Large intestine (tissue), 3 donors: ENCODE measurements at regions not wholly inside any gene's neighbourhood (a gene's known extent, or its start where the extent isn't known, plus 50 kb on each side); places are given as distances from the start of the nearest gene placed in this dataset.

Source experiments
- DNase-seq, 2 donors: peaks; one replicate each; pipeline versions ENCODE4 v3.0.0 to v3.0.0-alpha.2; 2013
- H3K27ac ChIP-seq: one replicate; pipeline ENCODE4 v1.5.1; 2013; ENCODE audit warnings: low read length
- H3K27me3 ChIP-seq: 2 replicates; pipeline ENCODE4 v1.6.1; 2013; ENCODE audit warnings: low read length; ENCODE audit not compliant: control insufficient read depth, insufficient read depth
- H3K36me3 ChIP-seq: 2 replicates; pipeline ENCODE4 v1.6.1; 2013; ENCODE audit warnings: low read length; ENCODE audit not compliant: control insufficient read depth, insufficient read depth
- H3K4me1 ChIP-seq: one replicate; pipeline ENCODE4 v1.6.1; 2013; ENCODE audit warnings: low read length; ENCODE audit not compliant: control insufficient read depth, insufficient read depth
- H3K4me3 ChIP-seq: one replicate; pipeline ENCODE4 v1.5.1; 2013; ENCODE audit warnings: low read length
- H3K9me3 ChIP-seq: one replicate; pipeline ENCODE4 v1.6.1; 2013; ENCODE audit warnings: mild to moderate bottlenecking, low read depth, low read length, moderate library complexity; ENCODE audit not compliant: control insufficient read depth
- WGBS: methylation state at CpG from one replicate; pipeline ENCODE4 v1.1.5; 2013; ENCODE audit warnings: low lambda C conversion rate; ENCODE audit not compliant: insufficient coverage; 5-methylcytosine and 5-hydroxymethylcytosine counted together

- DNase-seq, result no peak
- Histone ChIP-seq H3K27me3 (no peaks in the 10 kb centered on the region), H3K27ac (no peak overlapping the region), H3K4me3 (no peak overlapping the region), H3K4me1 (no peaks in the 10 kb centered on the region), H3K36me3 (no peaks in the 10 kb centered on the region), H3K9me3 (no peaks in the 10 kb centered on the region)
- no CpG with 5 or more reads among the region's 1 CpG for WGBS
Measured at GRCh38 chr12:91912178-91912577, 233.5 kb downstream of the BTG1 start.

DNA sequence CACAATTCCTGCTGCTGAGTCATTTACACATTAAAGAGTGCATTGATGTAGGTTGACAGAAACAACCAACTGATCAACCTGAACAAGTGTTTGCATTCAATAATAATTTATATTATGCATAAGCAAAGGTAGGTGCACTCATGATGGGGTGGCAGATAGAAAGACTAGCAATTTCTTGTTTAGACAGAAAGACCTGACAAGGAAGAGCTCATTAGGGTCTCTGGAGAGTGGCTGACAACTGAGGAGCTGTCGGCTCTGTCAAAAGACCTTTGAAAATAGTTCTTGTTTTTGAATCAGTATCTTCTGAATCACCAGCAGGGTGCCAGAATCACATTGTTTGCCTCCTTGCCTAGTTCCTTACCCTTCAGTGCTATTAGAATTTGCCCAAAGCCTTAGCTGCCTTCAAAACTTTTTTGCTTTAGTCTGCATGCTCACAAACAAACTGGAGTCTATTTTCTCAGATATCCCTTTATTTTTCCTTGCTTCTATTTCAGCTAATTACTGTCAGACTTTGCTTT, 234.7 kb downstream of the BTG1 start:
- no peaks in the 10 kb centered on the region for H3K36me3 ChIP-seq
- no peaks in the 10 kb centered on the region for H3K9me3 ChIP-seq
- H3K27ac ChIP-seq, result no peak overlapping the region
- WGBS, result no CpG with 5 or more reads among the region's 1 CpG
- DNase-seq, result no peak
- H3K4me3 ChIP-seq, result no peak overlapping the region
- no peaks in the 10 kb centered on the region for H3K4me1 ChIP-seq
- no peaks in the 10 kb centered on the region for H3K27me3 ChIP-seq

DNA sequence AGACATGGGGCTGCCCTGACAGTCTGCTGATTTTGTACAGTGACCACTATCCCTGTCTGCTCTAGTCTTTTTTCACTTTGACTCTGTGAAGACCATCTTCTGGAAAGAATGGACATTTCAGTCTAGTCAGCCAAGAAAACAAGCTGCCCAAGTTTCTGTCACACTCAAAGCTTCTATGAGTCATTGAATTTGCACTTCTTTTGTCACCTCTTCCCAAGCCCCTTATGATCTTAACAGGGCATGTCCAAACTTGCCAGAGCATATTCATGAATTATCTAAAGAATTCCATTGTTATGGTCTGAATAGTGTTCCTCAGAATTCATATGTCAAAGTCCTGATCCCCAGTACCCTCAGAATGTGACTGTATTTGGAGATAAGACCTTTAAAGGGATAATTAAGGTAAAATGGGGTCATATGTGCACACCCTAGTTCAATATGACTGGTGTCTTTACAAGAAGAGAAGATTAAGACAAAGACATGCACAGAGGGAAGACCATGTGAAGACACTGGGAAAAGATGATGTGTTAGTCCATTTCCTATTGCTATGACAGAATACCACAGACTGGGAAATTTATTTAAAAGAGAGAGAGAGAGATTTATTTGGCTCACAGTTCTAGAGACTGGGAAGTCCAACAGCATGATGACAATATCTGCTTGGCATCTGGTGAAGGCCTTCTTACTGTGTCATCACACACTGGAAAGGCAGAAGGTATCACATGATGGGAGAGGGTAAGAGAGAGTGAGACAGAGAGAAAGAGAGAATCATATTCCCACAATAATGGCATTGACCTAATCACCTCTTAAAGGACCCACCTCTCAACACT, 242.6 kb downstream of the BTG1 start:
- no peaks in the 10 kb centered on the region for H3K36me3 ChIP-seq
- H3K4me1 ChIP-seq, result peaks cover 15% of the 10 kb centered on the region
- peaks cover 8% of the 10 kb centered on the region for H3K9me3 ChIP-seq
- H3K27ac ChIP-seq, result no peak overlapping the region
- no peaks in the 10 kb centered on the region for H3K27me3 ChIP-seq
- H3K4me3 ChIP-seq, result no peak overlapping the region
- no peak for DNase-seq

DNA sequence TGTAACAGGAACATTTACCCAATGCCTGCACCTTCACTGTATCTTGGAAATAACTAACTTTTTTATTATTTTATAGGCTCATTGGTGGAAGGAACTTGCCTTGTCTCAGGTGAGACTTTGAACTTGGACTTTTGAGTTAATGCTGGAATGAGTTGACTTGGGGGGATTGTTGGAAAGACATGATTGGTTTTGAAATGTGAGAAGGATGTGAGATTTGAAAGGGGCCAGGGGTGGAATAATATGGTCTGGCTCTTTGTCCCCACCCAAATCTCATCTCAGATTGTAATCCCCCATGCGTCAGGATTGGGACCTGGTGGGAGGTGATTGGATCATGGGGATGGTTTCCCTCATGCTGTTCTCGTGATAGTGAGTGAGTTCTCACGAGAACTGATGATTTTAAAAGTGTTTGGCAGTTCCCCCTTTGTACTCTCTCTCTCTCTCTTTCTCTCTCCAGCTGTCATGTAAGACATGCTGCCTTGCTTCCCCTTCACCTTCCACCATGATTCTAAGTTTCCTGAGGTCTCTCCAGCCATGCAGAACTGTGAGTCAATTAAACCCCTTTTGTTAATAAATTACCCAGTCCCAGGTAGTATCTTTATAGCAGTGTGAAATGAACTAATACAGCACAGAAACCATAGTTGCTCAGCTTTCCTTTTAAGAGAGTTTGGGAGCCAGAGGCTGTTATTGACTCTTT, 244.1 kb downstream of the BTG1 start:
- Histone ChIP-seq H3K9me3 (peaks cover 8% of the 10 kb centered on the region), H3K36me3 (no peaks in the 10 kb centered on the region), H3K4me1 (peaks cover 15% of the 10 kb centered on the region), H3K27ac (peak overlapping the region; percentile 17), H3K4me3 (no peak overlapping the region), H3K27me3 (no peaks in the 10 kb centered on the region)
- peak; percentile 28 to 64 for DNase-seq
- 80% methylated on average over 1 of the region's 3 CpGs for WGBS

DNA sequence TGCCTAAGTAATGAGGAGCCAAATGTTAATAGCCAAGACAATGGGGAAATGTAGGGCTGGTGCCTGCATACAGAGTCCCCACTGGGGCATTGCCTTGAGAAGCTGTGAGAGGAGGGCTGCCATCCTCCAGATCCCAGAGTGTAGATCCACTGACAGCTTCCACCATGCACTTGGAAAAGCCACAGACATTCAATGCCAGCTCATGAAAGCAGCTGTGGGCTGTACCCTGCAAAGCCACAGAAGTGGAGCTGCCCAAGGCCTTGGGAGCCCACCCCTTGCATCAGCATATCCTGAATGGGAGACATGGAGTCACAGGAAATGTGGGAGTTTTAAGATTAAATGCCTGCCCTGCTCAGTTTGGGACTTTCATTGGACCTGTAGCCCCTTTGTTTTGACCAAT, 244.7 kb downstream of the BTG1 start:
- no peaks in the 10 kb centered on the region for H3K27me3 ChIP-seq
- H3K36me3 ChIP-seq, result no peaks in the 10 kb centered on the region
- DNase-seq, result no peak
- H3K4me3 ChIP-seq, result no peak overlapping the region
- H3K4me1 ChIP-seq, result peaks cover 15% of the 10 kb centered on the region
- H3K27ac ChIP-seq, result no peak overlapping the region
- H3K9me3 ChIP-seq, result peaks cover 8% of the 10 kb centered on the region

DNA sequence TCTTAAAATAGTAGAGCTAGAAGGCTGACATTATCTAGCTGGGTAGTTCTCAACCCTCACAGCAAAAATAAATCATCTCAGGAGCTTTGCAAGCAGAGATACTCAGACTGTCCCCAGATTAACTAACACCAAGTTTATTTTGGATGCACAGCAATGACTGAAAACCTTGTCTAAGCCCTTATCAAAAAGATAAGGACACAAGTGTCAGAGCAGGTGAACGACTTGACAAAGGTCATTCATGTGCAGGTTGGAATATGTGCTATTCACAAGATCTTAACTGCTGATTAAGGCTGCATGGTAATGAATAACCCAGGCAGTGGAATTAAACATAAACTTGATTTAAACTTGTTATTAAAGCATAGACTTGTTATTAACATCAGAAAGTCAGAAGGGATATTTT, 246.6 kb downstream of the BTG1 start:
- H3K9me3 ChIP-seq, result peaks cover 8% of the 10 kb centered on the region
- no peak overlapping the region for H3K27ac ChIP-seq
- WGBS, result no CpG with 5 or more reads among the region's 1 CpG
- no peak overlapping the region for H3K4me3 ChIP-seq
- H3K27me3 ChIP-seq, result no peaks in the 10 kb centered on the region
- H3K36me3 ChIP-seq, result no peaks in the 10 kb centered on the region
- H3K4me1 ChIP-seq, result peaks cover 15% of the 10 kb centered on the region
- peak; percentile 45 to 62 for DNase-seq

GRCh38 chr12:91897025-91897515, 248.6 kb downstream of the BTG1 start:
- no peak for DNase-seq
- Histone ChIP-seq H3K36me3 (no peaks in the 10 kb centered on the region), H3K4me3 (no peak overlapping the region), H3K4me1 (peaks cover 15% of the 10 kb centered on the region), H3K27me3 (no peaks in the 10 kb centered on the region), H3K9me3 (no peaks in the 10 kb centered on the region), H3K27ac (no peak overlapping the region)
- WGBS, result 100% methylated on average over 3 of the region's 5 CpGs

- Histone ChIP-seq H3K27ac (no peak overlapping the region), H3K4me1 (peaks cover 15% of the 10 kb centered on the region), H3K9me3 (no peaks in the 10 kb centered on the region), H3K4me3 (no peak overlapping the region), H3K36me3 (no peaks in the 10 kb centered on the region), H3K27me3 (no peaks in the 10 kb centered on the region)
- WGBS, result 50% methylated on average over 1 of the region's 5 CpGs
- DNase-seq, result no peak
Measured at GRCh38 chr12:91896286-91897024, 249.2 kb downstream of the BTG1 start.

DNA sequence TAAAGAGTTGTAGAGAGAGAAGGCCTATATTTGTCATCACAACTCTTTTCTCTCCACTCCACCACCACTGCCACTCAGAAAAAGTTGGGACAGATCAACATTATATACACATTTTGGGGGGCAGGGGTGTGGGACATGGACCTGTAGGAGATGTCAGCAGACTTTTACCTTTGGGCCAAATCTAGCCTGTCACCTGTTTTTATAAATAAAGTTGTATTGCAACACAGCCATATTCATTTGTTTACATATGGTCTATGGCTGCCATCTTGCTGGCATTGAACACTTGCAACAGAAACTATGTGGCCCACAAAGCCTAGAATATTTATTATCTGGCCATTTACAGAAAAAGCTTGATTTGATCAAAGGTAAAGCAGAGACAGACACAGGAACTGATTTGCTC, 250.7 kb downstream of the BTG1 start:
- Histone ChIP-seq H3K36me3 (no peaks in the 10 kb centered on the region), H3K4me1 (peaks cover 6% of the 10 kb centered on the region), H3K27ac (no peak overlapping the region), H3K9me3 (no peaks in the 10 kb centered on the region), H3K4me3 (no peak overlapping the region), H3K27me3 (no peaks in the 10 kb centered on the region)
- no peak for DNase-seq

- H3K27me3 ChIP-seq, result no peaks in the 10 kb centered on the region
- no peak for DNase-seq
- H3K4me1 ChIP-seq, result peaks cover under 1% of the 10 kb centered on the region
- H3K27ac ChIP-seq, result no peak overlapping the region
- no peak overlapping the region for H3K4me3 ChIP-seq
- H3K36me3 ChIP-seq, result no peaks in the 10 kb centered on the region
- no peaks in the 10 kb centered on the region for H3K9me3 ChIP-seq
- no CpG with 5 or more reads among the region's 3 CpGs for WGBS
Measured at GRCh38 chr12:91893476-91893875, 252.2 kb downstream of the BTG1 start.
